ENCODE measurements at regions not wholly inside any gene's neighbourhood (a gene's known extent, or its start where the extent isn't known, plus 50 kb on each side); places are given as distances from the start of the nearest gene placed in this dataset.
"Not testable (repeated sequence)": the region's sequence is repeated elsewhere in the genome, so short reads cannot be mapped to it uniquely, and the experiment has no call there.

- Histone ChIP-seq H3K4me1 (ENCODE audit: control insufficient read depth in 5 of 5, insufficient read depth in 5 of 5, low read length in 5 of 5) (no peaks in the 10 kb centered on the region), H3K27ac (ENCODE audit: low read depth in 1 of 2, low read length in 1 of 2) (no peak overlapping the region), H3K36me3 (ENCODE audit: control insufficient read depth in 4 of 4, insufficient read depth in 4 of 4, low read length in 4 of 4) (no peaks in the 10 kb centered on the region), H3K9ac (ENCODE audit: insufficient read depth in 1 of 2, low read length in 2 of 2) (no peak overlapping the region), H3K4me3 (no peak overlapping the region), H3K27me3 (ENCODE audit: control insufficient read depth in 3 of 3, insufficient read depth in 3 of 3, low read length in 2 of 3) (no peaks in the 10 kb centered on the region), H3K9me3 (ENCODE audit: control insufficient read depth in 4 of 4, insufficient read depth in 3 of 4, low read length in 3 of 4) (peaks cover 0 to 3% (median under 1%) of the 10 kb centered on the region in 4 donors)
- ATAC-seq (ENCODE audit: insufficient read depth, low FRiP score) (no peak), DNase-seq (no peak)
- no peak for TF ChIP-seq CTCF (IDR thresholded peaks at IDR 0.05; ENCODE audit: control extremely low read depth, extremely low read depth)
- 11 to 38% methylated on average over 3 of the region's 3 CpGs for WGBS, 2 donors
Observed at GRCh38 chr14:106455026-106455425, 928.6 kb downstream of the TMEM121 start.

GRCh38 chr14:106459971-106460730, 933.8 kb downstream of the TMEM121 start:
- DNase-seq: no peak
- no peak for TF ChIP-seq CTCF (IDR thresholded peaks at IDR 0.05; ENCODE audit: control extremely low read depth, extremely low read depth)
- Histone ChIP-seq H3K27me3 (ENCODE audit: control insufficient read depth in 3 of 3, insufficient read depth in 3 of 3, low read length in 2 of 3) (no peaks in the 10 kb centered on the region), H3K4me1 (ENCODE audit: control insufficient read depth in 5 of 5, insufficient read depth in 5 of 5, low read length in 5 of 5) (no peaks in the 10 kb centered on the region), H3K36me3 (ENCODE audit: control insufficient read depth in 4 of 4, insufficient read depth in 4 of 4, low read length in 4 of 4) (no peaks in the 10 kb centered on the region), H3K9me3 (ENCODE audit: control insufficient read depth in 4 of 4, insufficient read depth in 3 of 4, low read length in 3 of 4) (peaks cover 0 to 5% (median 0%) of the 10 kb centered on the region in 4 donors), H3K27ac (ENCODE audit: low read depth in 1 of 2, low read length in 1 of 2) (no peak overlapping the region), H3K4me3 (no peak overlapping the region), H3K9ac (ENCODE audit: insufficient read depth in 1 of 2, low read length in 2 of 2) (no peak overlapping the region)
- no peak for ATAC-seq (ENCODE audit: insufficient read depth, low FRiP score)
- 86 to 94% methylated on average over 40 of the region's 40 CpGs for WGBS, 2 donors

GRCh38 chr14:106460916-106461315, 934.5 kb downstream of the TMEM121 start:
- no peak overlapping the region for H3K27ac ChIP-seq (ENCODE audit: low read depth in 1 of 2, low read length in 1 of 2)
- DNase-seq (no peak), ATAC-seq (ENCODE audit: insufficient read depth, low FRiP score) (no peak)
- no peak overlapping the region for H3K4me3 ChIP-seq
- H3K27me3 ChIP-seq (ENCODE audit: control insufficient read depth in 3 of 3, insufficient read depth in 3 of 3, low read length in 2 of 3): no peaks in the 10 kb centered on the region
- TF ChIP-seq CTCF (IDR thresholded peaks at IDR 0.05; ENCODE audit: control extremely low read depth, extremely low read depth): no peak
- H3K36me3 ChIP-seq (ENCODE audit: control insufficient read depth in 4 of 4, insufficient read depth in 4 of 4, low read length in 4 of 4): no peaks in the 10 kb centered on the region
- peaks cover 0 to 5% (median 0%) of the 10 kb centered on the region in 4 donors for H3K9me3 ChIP-seq (ENCODE audit: control insufficient read depth in 4 of 4, insufficient read depth in 3 of 4, low read length in 3 of 4)
- 92 to 95% methylated on average over 25 of the region's 25 CpGs for WGBS, 2 donors
- no peaks in the 10 kb centered on the region for H3K4me1 ChIP-seq (ENCODE audit: control insufficient read depth in 5 of 5, insufficient read depth in 5 of 5, low read length in 5 of 5)
- no peak overlapping the region for H3K9ac ChIP-seq (ENCODE audit: insufficient read depth in 1 of 2, low read length in 2 of 2)

- not testable (repeated sequence) for H3K4me3 ChIP-seq; H3K9ac ChIP-seq (ENCODE audit: insufficient read depth in 1 of 2, low read length in 2 of 2); H3K36me3 ChIP-seq (ENCODE audit: control insufficient read depth in 4 of 4, insufficient read depth in 4 of 4, low read length in 4 of 4); ATAC-seq (ENCODE audit: insufficient read depth, low FRiP score); H3K9me3 ChIP-seq (ENCODE audit: control insufficient read depth in 4 of 4, insufficient read depth in 3 of 4, low read length in 3 of 4); H3K27me3 ChIP-seq (ENCODE audit: control insufficient read depth in 3 of 3, insufficient read depth in 3 of 3, low read length in 2 of 3); H3K4me1 ChIP-seq (ENCODE audit: control insufficient read depth in 5 of 5, insufficient read depth in 5 of 5, low read length in 5 of 5); H3K27ac ChIP-seq (ENCODE audit: low read depth in 1 of 2, low read length in 1 of 2); DNase-seq
- WGBS, 2 donors: 59 to 72% methylated on average over 4 of the region's 4 CpGs
Observed at GRCh38 chr14:106466483-106466882, 940.1 kb downstream of the TMEM121 start.

GRCh38 chr14:106468869-106469268, 942.5 kb downstream of the TMEM121 start:
- not testable (repeated sequence) for H3K9me3 ChIP-seq (ENCODE audit: control insufficient read depth in 4 of 4, insufficient read depth in 3 of 4, low read length in 3 of 4); H3K4me3 ChIP-seq; H3K4me1 ChIP-seq (ENCODE audit: control insufficient read depth in 5 of 5, insufficient read depth in 5 of 5, low read length in 5 of 5); H3K36me3 ChIP-seq (ENCODE audit: control insufficient read depth in 4 of 4, insufficient read depth in 4 of 4, low read length in 4 of 4); H3K27me3 ChIP-seq (ENCODE audit: control insufficient read depth in 3 of 3, insufficient read depth in 3 of 3, low read length in 2 of 3); ATAC-seq (ENCODE audit: insufficient read depth, low FRiP score); H3K27ac ChIP-seq (ENCODE audit: low read depth in 1 of 2, low read length in 1 of 2); DNase-seq; H3K9ac ChIP-seq (ENCODE audit: insufficient read depth in 1 of 2, low read length in 2 of 2)
- 67 to 68% methylated on average over 4 of the region's 4 CpGs for WGBS, 2 donors

- H3K36me3 ChIP-seq (ENCODE audit: control insufficient read depth in 4 of 4, insufficient read depth in 4 of 4, low read length in 4 of 4); ATAC-seq (ENCODE audit: insufficient read depth, low FRiP score); H3K9me3 ChIP-seq (ENCODE audit: control insufficient read depth in 4 of 4, insufficient read depth in 3 of 4, low read length in 3 of 4); H3K27ac ChIP-seq (ENCODE audit: low read depth in 1 of 2, low read length in 1 of 2); H3K4me3 ChIP-seq; H3K27me3 ChIP-seq (ENCODE audit: control insufficient read depth in 3 of 3, insufficient read depth in 3 of 3, low read length in 2 of 3); H3K4me1 ChIP-seq (ENCODE audit: control insufficient read depth in 5 of 5, insufficient read depth in 5 of 5, low read length in 5 of 5); H3K9ac ChIP-seq (ENCODE audit: insufficient read depth in 1 of 2, low read length in 2 of 2); DNase-seq: not testable (repeated sequence)
- WGBS, 2 donors: 40 to 51% methylated on average over 3 of the region's 3 CpGs
Observed at GRCh38 chr14:106470028-106470427, 943.6 kb downstream of the TMEM121 start.
